ENCODE measurements at regions not wholly inside any gene's neighbourhood (a gene's known extent, or its start where the extent isn't known, plus 50 kb on each side); places are given as distances from the start of the nearest gene placed in this dataset.

GRCh38 chr6:19738010-19738409 lies 99.2 kb upstream of the ID4 start:
- DNase-seq (no peak), ATAC-seq (no peak)
- H3K27ac Mint-ChIP-seq, result no peak overlapping the region
- H3K36me3 Mint-ChIP-seq, result no peaks in the 10 kb centered on the region
- H3K4me3 Mint-ChIP-seq, result no peak overlapping the region
- peaks cover 0 to 6% (median 0%) of the 10 kb centered on the region in 5 donors for H3K27me3 Mint-ChIP-seq
- POLR2A ChIA-PET, result no interaction called here
- no peaks in the 10 kb centered on the region for H3K4me1 Mint-ChIP-seq
- H3K9me3 Mint-ChIP-seq, result peaks cover 0 to 10% (median 2%) of the 10 kb centered on the region in 9 donors

- peaks cover 0 to 2% (median 0%) of the 10 kb centered on the region in 4 donors for H3K4me1 Mint-ChIP-seq
- POLR2A ChIA-PET, result no interaction called here
- no peak overlapping the region for H3K4me3 Mint-ChIP-seq
- no peak overlapping the region for H3K27ac Mint-ChIP-seq
- ATAC-seq, result no peak
- peaks cover 0 to 4% (median 0%) of the 10 kb centered on the region in 5 donors for H3K27me3 Mint-ChIP-seq
- peaks cover 0 to 16% (median 4%) of the 10 kb centered on the region in 9 donors for H3K9me3 Mint-ChIP-seq
- no peak for DNase-seq
- no peaks in the 10 kb centered on the region for H3K36me3 Mint-ChIP-seq
Observed at GRCh38 chr6:19749722-19750121, 87.4 kb upstream of the ID4 start.

- no peak overlapping the region for H3K4me3 Mint-ChIP-seq
Observed at GRCh38 chr6:19752746-19753145, 84.4 kb upstream of the ID4 start.

GRCh38 chr6:19753826-19754225 lies 83.3 kb upstream of the ID4 start:
- Mint-ChIP-seq H3K27ac (no peak overlapping the region), H3K27me3 (peaks cover 0 to 10% (median 2%) of the 10 kb centered on the region in 5 donors), H3K9me3 (peaks cover 0 to 5% (median 0%) of the 10 kb centered on the region in 9 donors), H3K4me1 (peaks cover 0 to 2% (median 0%) of the 10 kb centered on the region in 4 donors), H3K4me3 (no peak overlapping the region), H3K36me3 (no peaks in the 10 kb centered on the region)
- no peak for DNase-seq
- POLR2A ChIA-PET, result no interaction called here
- no peak for ATAC-seq

More at GRCh38 chr6:19752746-19753145, 84.4 kb upstream of the ID4 start:
- Mint-ChIP-seq H3K27ac (no peak overlapping the region), H3K36me3 (no peaks in the 10 kb centered on the region), H3K4me1 (peaks cover 0 to 2% (median 0%) of the 10 kb centered on the region in 4 donors), H3K9me3 (peaks cover 0 to 16% (median 0%) of the 10 kb centered on the region in 9 donors), H3K27me3 (peaks cover 0 to 6% (median 0%) of the 10 kb centered on the region in 5 donors)
- POLR2A ChIA-PET, result no interaction called here
- no peak for ATAC-seq
- DNase-seq, result no peak

GRCh38 chr6:19754686-19755085 lies 82.5 kb upstream of the ID4 start:
- H3K4me3 Mint-ChIP-seq, result no peak overlapping the region
- POLR2A ChIA-PET, result no interaction called here

GRCh38 chr6:19755181-19755580 lies 82.0 kb upstream of the ID4 start:
- POLR2A ChIA-PET, result no interaction called here
- peaks cover 0 to 11% (median 6%) of the 10 kb centered on the region in 5 donors for H3K27me3 Mint-ChIP-seq
- no peak for DNase-seq
- H3K9me3 Mint-ChIP-seq, result peaks cover 0 to 4% (median 0%) of the 10 kb centered on the region in 9 donors
- no peak overlapping the region for H3K27ac Mint-ChIP-seq
- no peaks in the 10 kb centered on the region for H3K36me3 Mint-ChIP-seq
- ATAC-seq, result no peak
- no peak overlapping the region for H3K4me3 Mint-ChIP-seq
- H3K4me1 Mint-ChIP-seq, result peaks cover 0 to 2% (median 0%) of the 10 kb centered on the region in 4 donors

More at GRCh38 chr6:19754686-19755085, 82.5 kb upstream of the ID4 start:
- DNase-seq (no peak), ATAC-seq (no peak)
- H3K36me3 Mint-ChIP-seq, result no peaks in the 10 kb centered on the region
- H3K27me3 Mint-ChIP-seq, result peaks cover 0 to 11% (median 6%) of the 10 kb centered on the region in 5 donors
- H3K9me3 Mint-ChIP-seq, result peaks cover 0 to 4% (median 0%) of the 10 kb centered on the region in 9 donors
- H3K4me1 Mint-ChIP-seq, result peaks cover 0 to 2% (median 0%) of the 10 kb centered on the region in 4 donors
- no peak overlapping the region for H3K27ac Mint-ChIP-seq

GRCh38 chr6:19757036-19757435 lies 80.1 kb upstream of the ID4 start:
- Mint-ChIP-seq H3K36me3 (no peaks in the 10 kb centered on the region), H3K9me3 (peaks cover 0 to 4% (median 0%) of the 10 kb centered on the region in 9 donors), H3K27me3 (peaks cover 0 to 7% (median 4%) of the 10 kb centered on the region in 5 donors), H3K27ac (no peak overlapping the region), H3K4me1 (no peaks in the 10 kb centered on the region), H3K4me3 (no peak overlapping the region)
- POLR2A ChIA-PET, result no interaction called here
- DNase-seq (no peak), ATAC-seq (no peak)

- DNase-seq (no peak), ATAC-seq (no peak)
- Mint-ChIP-seq H3K4me3 (no peak overlapping the region), H3K27me3 (peaks cover 0 to 7% (median 4%) of the 10 kb centered on the region in 5 donors), H3K9me3 (peaks cover 0 to 5% (median 0%) of the 10 kb centered on the region in 9 donors), H3K36me3 (no peaks in the 10 kb centered on the region), H3K27ac (no peak overlapping the region), H3K4me1 (no peaks in the 10 kb centered on the region)
- POLR2A ChIA-PET, result no interaction called here
Observed at GRCh38 chr6:19759117-19759880, 77.9 kb upstream of the ID4 start.

GRCh38 chr6:19761121-19761520 lies 76.0 kb upstream of the ID4 start:
- Mint-ChIP-seq H3K4me1 (no peaks in the 10 kb centered on the region), H3K27ac (no peak overlapping the region), H3K27me3 (peaks cover 0 to 7% (median 2%) of the 10 kb centered on the region in 5 donors), H3K4me3 (no peak overlapping the region), H3K36me3 (no peaks in the 10 kb centered on the region), H3K9me3 (peaks cover 0 to 7% (median 0%) of the 10 kb centered on the region in 9 donors)
- POLR2A ChIA-PET, result no interaction called here
- DNase-seq (no peak), ATAC-seq (no peak)

- H3K4me3 Mint-ChIP-seq, result no peak overlapping the region
- H3K4me1 Mint-ChIP-seq, result no peaks in the 10 kb centered on the region
- POLR2A ChIA-PET, result no interaction called here
- DNase-seq, result no peak
- ATAC-seq, result no peak
- H3K27ac Mint-ChIP-seq, result no peak overlapping the region
- H3K36me3 Mint-ChIP-seq, result no peaks in the 10 kb centered on the region
- peaks cover 0 to 11% (median 3%) of the 10 kb centered on the region in 9 donors for H3K9me3 Mint-ChIP-seq
- no peaks in the 10 kb centered on the region for H3K27me3 Mint-ChIP-seq
Observed at GRCh38 chr6:19771753-19772336, 65.3 kb upstream of the ID4 start.

- Mint-ChIP-seq H3K9me3 (peaks cover 0 to 11% (median 3%) of the 10 kb centered on the region in 9 donors), H3K4me3 (no peak overlapping the region), H3K27me3 (no peaks in the 10 kb centered on the region), H3K4me1 (no peaks in the 10 kb centered on the region), H3K36me3 (no peaks in the 10 kb centered on the region), H3K27ac (no peak overlapping the region)
- no peak for DNase-seq
- no peak for ATAC-seq
- POLR2A ChIA-PET, result no interaction called here
Observed at GRCh38 chr6:19772891-19773290, 64.3 kb upstream of the ID4 start.

- Mint-ChIP-seq H3K27me3 (peaks cover 0 to 4% (median 0%) of the 10 kb centered on the region in 5 donors), H3K36me3 (no peaks in the 10 kb centered on the region), H3K4me1 (no peaks in the 10 kb centered on the region), H3K9me3 (peaks cover 0 to 22% (median 5%) of the 10 kb centered on the region in 9 donors), H3K4me3 (no peak overlapping the region), H3K27ac (no peak overlapping the region)
- DNase-seq, result no peak
- no peak for ATAC-seq
- POLR2A ChIA-PET, result no interaction called here
Observed at GRCh38 chr6:19781269-19781668, 55.9 kb upstream of the ID4 start.

- POLR2A ChIA-PET, result no interaction called here
- H3K9me3 Mint-ChIP-seq, result peaks cover 0 to 22% (median 5%) of the 10 kb centered on the region in 9 donors
- no peaks in the 10 kb centered on the region for H3K4me1 Mint-ChIP-seq
- H3K27ac Mint-ChIP-seq, result no peak overlapping the region
- H3K36me3 Mint-ChIP-seq, result no peaks in the 10 kb centered on the region
- no peak for ATAC-seq
- peaks cover 0 to 4% (median 0%) of the 10 kb centered on the region in 5 donors for H3K27me3 Mint-ChIP-seq
- H3K4me3 Mint-ChIP-seq, result no peak overlapping the region
- no peak for DNase-seq
Observed at GRCh38 chr6:19782588-19782987, 54.6 kb upstream of the ID4 start.
